ENCODE measurements at regions not wholly inside any gene's neighbourhood (a gene's known extent, or its start where the extent isn't known, plus 50 kb on each side); places are given as distances from the start of the nearest gene placed in this dataset.

- no peak for TF ChIP-seq CTCF (IDR thresholded peaks at IDR 0.05)
- no peak for TF ChIP-seq POLR2AphosphoS5 (IDR thresholded peaks at IDR 0.05)
- no peak for TF ChIP-seq POLR2A (IDR thresholded peaks at IDR 0.05)
Measured at GRCh38 chr5:18954239-18954638, 1033.8 kb downstream of the CDH18 start.

Measured in breast epithelium (tissue), 3 donors.